HCT116 (cell line): ENCODE measurements at regions not wholly inside any gene's neighbourhood (a gene's known extent, or its start where the extent isn't known, plus 50 kb on each side); places are given as distances from the start of the nearest gene placed in this dataset.

Source experiments
- ATAC-seq: fragments of 200-7000 bp; cut with Tn5 transposase; 2 replicates; pipeline ENCODE4 v1.9.1; 2020; ENCODE audit warnings: mild to moderate bottlenecking, moderate library complexity
- BruUV-seq: library from RNA; stranded (reverse); fragments of 400-500 nt; replicated peaks from 2 replicates; lab custom pipeline; 2021; lab: Mats Ljungman, UMichigan
- CTCF ChIA-PET: fragments of 300-600 bp; sonication (Branson Sonifier 250); formaldehyde crosslinking; loops from one replicate; lab custom pipeline; 2021; ENCODE audit warnings: antibody characterized with exemption; lab: Charles Lee
- POLR2A ChIA-PET: fragments of 300-600, 350-600 bp; sonication (Branson Sonifier 250); formaldehyde crosslinking; loops from one replicate; lab custom pipeline; 2021; ENCODE audit warnings: antibody characterized with exemption; lab: Charles Lee
- RAD21 ChIA-PET, 2 experiments: fragments of 300-600 bp; sonication (Branson Sonifier 250); formaldehyde crosslinking; loops; one replicate each; lab custom pipeline; 2023; ENCODE audit warnings: low total read pairs in 2 of 2; ENCODE audit not compliant: uncharacterized antibody in 2 of 2, unreplicated experiment in 2 of 2, low non-redundant PET in 1 of 2; lab: Charles Lee
- DNase-seq: peaks from one replicate; pipeline ENCODE4 v3.0.0-alpha.2; 2010; ENCODE audit warnings: low read depth, low spot score
- H2AFZ ChIP-seq: fragments of 200-600 bp; shearing (Covaris generic), sonication (generic); 2 replicates; pipeline ENCODE4 v1.6.1; 2017; ENCODE audit warnings: low read depth, mixed run types, mixed read lengths, antibody characterized with exemption, low read length; ENCODE audit not compliant: poor library complexity, severe bottlenecking
- H3K27ac ChIP-seq: 2 replicates; pipeline ENCODE4 v1.5.1; 2012; ENCODE audit warnings: low read depth, low read length
- H3K27me3 ChIP-seq: fragments of 200-600 bp; sonication (generic); 2 replicates; pipeline ENCODE4 v1.6.1; 2016; ENCODE audit warnings: mixed run types, low read length, mixed read lengths; ENCODE audit not compliant: insufficient read depth
- H3K36me3 ChIP-seq, 2 experiments: fragments of 200-500 bp in 1 of 2; fragments of 200-600 bp in 1 of 2; sonication (Bioruptor generic) in 1 of 2; sonication (generic) in 1 of 2; 2 replicates each; pipeline versions ENCODE4 v1.5.1 to v1.6.1; 2014 to 2016; ENCODE audit warnings: low read length in 2 of 2, inconsistent platforms in 1 of 2, mixed read lengths in 1 of 2, mixed run types in 1 of 2; ENCODE audit not compliant: insufficient read depth in 2 of 2, control insufficient read depth in 1 of 2
- H3K4me1 ChIP-seq, 2 experiments: fragments of 200-600 bp in 1 of 2; sonication (generic) in 1 of 2; 2 replicates each; pipeline versions ENCODE4 v1.5.1 to v1.6.1; 2012 to 2017; ENCODE audit warnings: low read length in 2 of 2, inconsistent platforms in 1 of 2, mild to moderate bottlenecking in 1 of 2, mixed read lengths in 1 of 2, mixed run types in 1 of 2, moderate library complexity in 1 of 2; ENCODE audit not compliant: insufficient read depth in 2 of 2, control insufficient read depth in 1 of 2
- H3K4me2 ChIP-seq: fragments of 200-600 bp; sonication (generic); 2 replicates; pipeline ENCODE4 v1.6.1; 2017; ENCODE audit warnings: mixed run types, low read length, mixed read lengths
- H3K4me3 ChIP-seq, 2 experiments: fragments of 200-600 bp in 1 of 2; sonication (generic) in 1 of 2; replicated peaks in 1 of 2; 2 replicates each; pipeline ENCODE4 v1.5.1; 2011 to 2016; ENCODE audit warnings: low read length in 2 of 2, control low read depth in 1 of 2, low read depth in 1 of 2, mild to moderate bottlenecking in 1 of 2, mixed read lengths in 1 of 2, mixed run types in 1 of 2
- H3K79me2 ChIP-seq: fragments of 200-600 bp; sonication (generic); 2 replicates; pipeline ENCODE4 v1.6.1; 2017; ENCODE audit warnings: mild to moderate bottlenecking, mixed run types, low read length, moderate library complexity, mixed read lengths; ENCODE audit not compliant: insufficient read depth
- H3K9ac ChIP-seq: fragments of 200-600 bp; sonication (generic); 2 replicates; pipeline ENCODE4 v1.6.1; 2016; ENCODE audit warnings: low read length, mixed read lengths
- H3K9me2 ChIP-seq: fragments of 200-600 bp; sonication (generic), shearing (Covaris generic); 2 replicates; pipeline ENCODE4 v1.6.1; 2017; ENCODE audit warnings: mixed run types, mild to moderate bottlenecking, moderate library complexity; ENCODE audit not compliant: insufficient read depth
- H3K9me3 ChIP-seq, 2 experiments: fragments of 200-500 bp in 1 of 2; fragments of 200-600 bp in 1 of 2; sonication (Bioruptor generic) in 1 of 2; sonication (generic) in 1 of 2; 2 replicates each; pipeline ENCODE4 v1.6.1; 2014 to 2017; ENCODE audit warnings: low read length in 2 of 2, mixed read lengths in 2 of 2, inconsistent platforms in 1 of 2, low read depth in 1 of 2, mild to moderate bottlenecking in 1 of 2, mixed run types in 1 of 2, moderate library complexity in 1 of 2; ENCODE audit not compliant: control insufficient read depth in 1 of 2, insufficient read depth in 1 of 2
- H4K20me1 ChIP-seq: fragments of 200-600 bp; sonication (generic), shearing (Covaris generic); 2 replicates; pipeline ENCODE4 v1.6.1; 2017; ENCODE audit warnings: mixed run types, mild to moderate bottlenecking, moderate library complexity; ENCODE audit not compliant: insufficient read depth
- EZH2phosphoT487 ChIP-seq: fragments of 200-600 bp; IDR thresholded peaks from 2 replicates; pipeline ENCODE4 v1.6.1; 2018; ENCODE audit warnings: antibody characterized with exemption, borderline replicate concordance
- SP1 ChIP-seq: IDR thresholded peaks from 2 replicates; pipeline ENCODE4 v1.6.1; 2012; ENCODE audit warnings: low read depth
- SRF ChIP-seq: IDR thresholded peaks from 2 replicates; pipeline ENCODE4 v1.6.1; 2012; ENCODE audit warnings: low read depth
- TCF7L2 ChIP-seq: IDR thresholded peaks from 2 replicates; pipeline ENCODE4 v1.7.0; 2011; ENCODE audit warnings: borderline replicate concordance, inconsistent platforms; ENCODE audit not compliant: insufficient read depth, insufficient read length; ENCODE audit errors: extremely low read depth
- YY1 ChIP-seq: IDR thresholded peaks from 2 replicates; pipeline ENCODE4 v1.6.1; 2011; ENCODE audit warnings: low read length, low read depth, moderate library complexity, mild to moderate bottlenecking; ENCODE audit not compliant: insufficient replicate concordance; ENCODE audit errors: extremely low read depth
- ZFX ChIP-seq: fragments of 450-650 bp; IDR thresholded peaks from 2 replicates; pipeline ENCODE4 v1.6.1; 2017
- ZNF274 ChIP-seq: fragments of 200-500 bp; sonication (Bioruptor generic); IDR thresholded peaks from 2 replicates; pipeline ENCODE4 v1.6.1; 2014; ENCODE audit warnings: mild to moderate bottlenecking, low read depth, low read length, inconsistent platforms
- intact Hi-C: fragments of 100-400 bp; cut with micrococcal nuclease; formaldehyde crosslinking; loops from 2 replicates; pipeline ENCODE4 v1.10.0; 2022
- TF ChIP-seq, protein P1 (sequence below): IDR thresholded peaks from 2 replicates; pipeline ENCODE4 v1.6.1; 2012; ENCODE audit warnings: low read depth
- TF ChIP-seq, protein P2 (sequence below): IDR thresholded peaks from 2 replicates; pipeline ENCODE4 v1.6.1; 2012
- TF ChIP-seq, protein P3 (sequence below): IDR thresholded peaks from 2 replicates; pipeline ENCODE4 v1.6.1; 2011; ENCODE audit warnings: mild to moderate bottlenecking, low read length, moderate library complexity; ENCODE audit not compliant: insufficient replicate concordance; ENCODE audit errors: extremely low read depth

DNA sequence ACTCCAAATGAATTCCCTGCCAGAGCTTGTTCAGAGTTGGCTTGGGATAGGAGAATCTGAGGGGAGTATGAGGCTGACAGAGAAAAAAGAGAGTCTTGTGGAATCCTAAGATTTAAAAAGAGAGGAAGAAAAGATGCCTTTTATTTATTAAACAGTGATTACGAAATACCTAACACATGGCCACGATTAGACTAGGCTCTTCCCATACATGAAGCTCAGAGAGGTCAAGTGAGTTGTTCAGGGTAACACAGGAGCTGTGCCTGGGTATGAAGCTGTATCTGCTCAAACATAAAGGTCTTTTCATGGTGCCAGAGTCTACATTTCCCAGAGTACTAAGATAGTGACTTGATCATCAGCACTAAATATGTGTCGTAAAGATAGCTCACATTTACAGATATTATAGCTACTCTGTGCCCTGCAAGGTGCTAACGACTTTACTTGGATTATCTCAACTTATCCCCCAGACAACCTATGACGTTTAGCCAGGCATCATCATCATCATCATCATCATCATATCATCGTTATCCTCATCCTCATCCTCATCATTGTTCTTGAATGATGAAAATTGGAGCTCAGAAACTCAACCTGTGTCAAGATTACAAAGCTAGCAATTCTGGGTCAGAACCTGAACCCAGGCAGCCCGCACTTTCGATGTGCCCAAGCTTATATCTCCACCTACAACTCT, 500.8 kb downstream of the NPIPA7 start (continued):
- TF ChIP-seq, protein P1, sequence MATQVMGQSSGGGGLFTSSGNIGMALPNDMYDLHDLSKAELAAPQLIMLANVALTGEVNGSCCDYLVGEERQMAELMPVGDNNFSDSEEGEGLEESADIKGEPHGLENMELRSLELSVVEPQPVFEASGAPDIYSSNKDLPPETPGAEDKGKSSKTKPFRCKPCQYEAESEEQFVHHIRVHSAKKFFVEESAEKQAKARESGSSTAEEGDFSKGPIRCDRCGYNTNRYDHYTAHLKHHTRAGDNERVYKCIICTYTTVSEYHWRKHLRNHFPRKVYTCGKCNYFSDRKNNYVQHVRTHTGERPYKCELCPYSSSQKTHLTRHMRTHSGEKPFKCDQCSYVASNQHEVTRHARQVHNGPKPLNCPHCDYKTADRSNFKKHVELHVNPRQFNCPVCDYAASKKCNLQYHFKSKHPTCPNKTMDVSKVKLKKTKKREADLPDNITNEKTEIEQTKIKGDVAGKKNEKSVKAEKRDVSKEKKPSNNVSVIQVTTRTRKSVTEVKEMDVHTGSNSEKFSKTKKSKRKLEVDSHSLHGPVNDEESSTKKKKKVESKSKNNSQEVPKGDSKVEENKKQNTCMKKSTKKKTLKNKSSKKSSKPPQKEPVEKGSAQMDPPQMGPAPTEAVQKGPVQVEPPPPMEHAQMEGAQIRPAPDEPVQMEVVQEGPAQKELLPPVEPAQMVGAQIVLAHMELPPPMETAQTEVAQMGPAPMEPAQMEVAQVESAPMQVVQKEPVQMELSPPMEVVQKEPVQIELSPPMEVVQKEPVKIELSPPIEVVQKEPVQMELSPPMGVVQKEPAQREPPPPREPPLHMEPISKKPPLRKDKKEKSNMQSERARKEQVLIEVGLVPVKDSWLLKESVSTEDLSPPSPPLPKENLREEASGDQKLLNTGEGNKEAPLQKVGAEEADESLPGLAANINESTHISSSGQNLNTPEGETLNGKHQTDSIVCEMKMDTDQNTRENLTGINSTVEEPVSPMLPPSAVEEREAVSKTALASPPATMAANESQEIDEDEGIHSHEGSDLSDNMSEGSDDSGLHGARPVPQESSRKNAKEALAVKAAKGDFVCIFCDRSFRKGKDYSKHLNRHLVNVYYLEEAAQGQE: no peak
- TF ChIP-seq TCF7L2 (no peak), ZNF274 (no peak)
- TF ChIP-seq, protein P2, sequence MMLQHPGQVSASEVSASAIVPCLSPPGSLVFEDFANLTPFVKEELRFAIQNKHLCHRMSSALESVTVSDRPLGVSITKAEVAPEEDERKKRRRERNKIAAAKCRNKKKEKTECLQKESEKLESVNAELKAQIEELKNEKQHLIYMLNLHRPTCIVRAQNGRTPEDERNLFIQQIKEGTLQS: no peak

DNA sequence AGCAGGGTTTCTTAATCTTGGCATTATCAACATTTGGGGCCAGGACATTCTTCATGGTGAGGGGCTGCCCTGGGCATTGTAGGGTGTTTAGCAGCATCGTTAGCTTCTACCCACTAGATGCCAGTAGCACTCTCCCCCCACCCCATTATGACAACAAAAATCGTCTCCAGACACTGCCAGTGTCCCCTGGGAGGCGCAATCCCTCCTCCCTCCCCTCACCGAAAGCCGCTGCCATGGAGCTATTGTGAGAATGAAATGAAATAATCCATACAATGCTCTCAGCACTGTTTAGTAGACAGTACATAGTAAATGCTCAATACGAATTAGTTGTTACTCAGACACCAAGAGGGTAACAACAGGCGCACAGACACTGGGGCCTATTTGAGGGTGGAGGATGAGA, 502.9 kb downstream of the NPIPA7 start:
- Histone ChIP-seq H3K4me3 (no peak overlapping the region), H3K36me3 (no peaks in the 10 kb centered on the region), H3K79me2 (no peaks in the 10 kb centered on the region), H3K4me2 (no peak overlapping the region), H2AFZ (no peak overlapping the region), H3K9me2 (no peaks in the 10 kb centered on the region), H3K4me1 (no peaks in the 10 kb centered on the region), H3K27ac (no peak overlapping the region), H4K20me1 (no peaks in the 10 kb centered on the region), H3K27me3 (peaks cover 23% of the 10 kb centered on the region), H3K9ac (no peak overlapping the region), H3K9me3 (no peaks in the 10 kb centered on the region)
- ChIA-PET RAD21 (no interaction called here), POLR2A (no interaction called here), CTCF (no interaction called here)
- DNase-seq (no peak), ATAC-seq (no peak)
- no TSS peak for BruUV-seq
- intact Hi-C loops: no loop called here
- TF ChIP-seq SRF (no peak), EZH2phosphoT487 (no peak), ZFX (no peak), YY1 (no peak), ZNF274 (no peak), SP1 (no peak)
- TF ChIP-seq, protein P1: no peak
- TF ChIP-seq, protein P3, sequence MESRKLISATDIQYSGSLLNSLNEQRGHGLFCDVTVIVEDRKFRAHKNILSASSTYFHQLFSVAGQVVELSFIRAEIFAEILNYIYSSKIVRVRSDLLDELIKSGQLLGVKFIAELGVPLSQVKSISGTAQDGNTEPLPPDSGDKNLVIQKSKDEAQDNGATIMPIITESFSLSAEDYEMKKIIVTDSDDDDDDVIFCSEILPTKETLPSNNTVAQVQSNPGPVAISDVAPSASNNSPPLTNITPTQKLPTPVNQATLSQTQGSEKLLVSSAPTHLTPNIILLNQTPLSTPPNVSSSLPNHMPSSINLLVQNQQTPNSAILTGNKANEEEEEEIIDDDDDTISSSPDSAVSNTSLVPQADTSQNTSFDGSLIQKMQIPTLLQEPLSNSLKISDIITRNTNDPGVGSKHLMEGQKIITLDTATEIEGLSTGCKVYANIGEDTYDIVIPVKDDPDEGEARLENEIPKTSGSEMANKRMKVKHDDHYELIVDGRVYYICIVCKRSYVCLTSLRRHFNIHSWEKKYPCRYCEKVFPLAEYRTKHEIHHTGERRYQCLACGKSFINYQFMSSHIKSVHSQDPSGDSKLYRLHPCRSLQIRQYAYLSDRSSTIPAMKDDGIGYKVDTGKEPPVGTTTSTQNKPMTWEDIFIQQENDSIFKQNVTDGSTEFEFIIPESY: no peak
